Caco-2 (cell line): ENCODE measurements at regions not wholly inside any gene's neighbourhood (a gene's known extent, or its start where the extent isn't known, plus 50 kb on each side); places are given as distances from the start of the nearest gene placed in this dataset.
A peak's percentile ranks its signal among the peaks of the same experiment; 100 is the strongest.

Experiments used
- BruUV-seq: library from RNA; stranded (reverse); fragments of 400-500 nt; replicated peaks from 2 replicates; lab custom pipeline; 2021; lab: Mats Ljungman, UMichigan
- CTCF ChIA-PET: fragments of 300-600 bp; sonication (Branson Sonifier 250); formaldehyde crosslinking; loops from one replicate; lab custom pipeline; 2022; ENCODE audit warnings: antibody characterized with exemption; lab: Charles Lee
- POLR2A ChIA-PET: fragments of 300-600 bp; sonication (Branson Sonifier 250); formaldehyde crosslinking; loops from one replicate; lab custom pipeline; 2022; ENCODE audit warnings: antibody characterized with exemption; lab: Charles Lee
- DNase-seq, 2 experiments: peaks; one replicate each; pipeline versions ENCODE4 v3.0.0 to v3.0.0-alpha.2; 2020 to 2022
- H3K27me3 ChIP-seq: replicated peaks from 2 replicates; pipeline ENCODE4 v1.6.0; 2011; ENCODE audit warnings: low read length; ENCODE audit not compliant: control insufficient read depth, insufficient read depth
- H3K36me3 ChIP-seq: 2 replicates; pipeline ENCODE4 v1.5.1; 2011; ENCODE audit warnings: low read length; ENCODE audit not compliant: control insufficient read depth, insufficient read depth
- H3K4me1 ChIP-seq: fragments of 250-450 bp; sonication (Bioruptor Pico); 2 replicates; pipeline ENCODE4 v1.5.1; 2020; ENCODE audit warnings: mild to moderate bottlenecking
- H3K4me3 ChIP-seq: 2 replicates; pipeline ENCODE4 v1.5.1; 2011; ENCODE audit warnings: low read depth, mild to moderate bottlenecking, control low read depth, low read length
- H3K9me3 ChIP-seq: fragments of 250-450 bp; sonication (Bioruptor Pico); 2 replicates; pipeline ENCODE4 v1.5.1; 2020; ENCODE audit warnings: mild to moderate bottlenecking, moderate library complexity
- H3K27ac Mint-ChIP-seq: one replicate; pipeline ENCODE4 v1.8.0; 2022; ENCODE audit warnings: mixed read lengths; ENCODE audit not compliant: unreplicated experiment
- H3K27me3 Mint-ChIP-seq: one replicate; pipeline ENCODE4 v1.8.0; 2022; ENCODE audit warnings: mixed read lengths; ENCODE audit not compliant: insufficient read depth, unreplicated experiment
- H3K36me3 Mint-ChIP-seq: one replicate; pipeline ENCODE4 v1.8.0; 2022; ENCODE audit warnings: mild to moderate bottlenecking, mixed read lengths; ENCODE audit not compliant: insufficient read depth, unreplicated experiment
- H3K4me1 Mint-ChIP-seq: one replicate; pipeline ENCODE4 v1.8.0; 2022; ENCODE audit warnings: low read depth, mixed read lengths; ENCODE audit not compliant: unreplicated experiment
- H3K4me3 Mint-ChIP-seq: one replicate; pipeline ENCODE4 v1.8.0; 2022; ENCODE audit warnings: mild to moderate bottlenecking, moderate library complexity, mixed read lengths; ENCODE audit not compliant: unreplicated experiment
- H3K9me3 Mint-ChIP-seq: one replicate; pipeline ENCODE4 v1.8.0; 2022; ENCODE audit warnings: mixed read lengths; ENCODE audit not compliant: unreplicated experiment
- intact Hi-C: fragments of 100-400 bp; cut with micrococcal nuclease; formaldehyde crosslinking; loops from one replicate; pipeline ENCODE4 v1.10.0; 2022; ENCODE audit not compliant: unreplicated experiment
- TF ChIP-seq, protein P1 (sequence below), 2 experiments: fragments of 200-600 bp in 1 of 2; IDR thresholded peaks; 1 replicate in 1 of 2; 2 replicates in 1 of 2; pipeline versions ENCODE4 v1.5.1 to v1.8.0; 2011 to 2022; ENCODE audit warnings: antibody characterized with exemption in 1 of 2, control low read depth in 1 of 2, inconsistent platforms in 1 of 2, low read depth in 1 of 2, low read length in 1 of 2, mild to moderate bottlenecking in 1 of 2, moderate library complexity in 1 of 2; ENCODE audit not compliant: insufficient read depth in 1 of 2, severe bottlenecking in 1 of 2, unreplicated experiment in 1 of 2

DNA sequence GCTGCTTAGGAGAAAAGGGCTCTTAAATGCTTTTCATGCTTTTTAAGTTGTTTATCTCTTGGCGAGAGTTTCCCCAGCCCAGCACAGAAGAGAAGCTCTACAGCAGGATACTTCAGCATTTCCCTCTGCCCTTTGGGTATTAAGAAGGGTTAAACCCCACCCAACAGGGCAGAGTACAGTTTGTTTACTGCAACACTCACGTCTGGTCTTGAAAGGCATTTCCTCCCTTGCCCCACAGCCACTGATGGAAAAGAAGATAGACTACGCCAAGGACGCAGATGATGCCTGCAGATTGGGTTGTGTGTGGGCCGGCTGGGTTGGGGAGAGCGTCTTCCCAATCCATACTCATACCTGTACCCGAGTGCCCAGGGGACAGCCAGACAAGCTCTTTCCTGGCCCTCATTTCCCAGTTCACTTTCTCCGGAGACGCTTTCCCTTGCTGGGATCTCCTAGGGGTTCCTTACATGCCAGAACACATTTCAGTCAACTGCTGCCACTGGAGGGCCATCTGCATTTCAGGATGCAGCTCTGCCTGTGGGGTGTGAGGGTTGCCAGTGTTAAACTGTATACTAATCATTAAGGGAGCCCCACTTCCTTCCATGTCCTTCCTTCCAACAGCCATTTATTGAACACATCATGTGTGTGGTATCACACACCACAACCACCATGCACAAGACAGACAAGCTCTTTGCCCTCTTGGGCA is 96.5 kb upstream of the DHX15 start:
- intact Hi-C loops = no loop called here

DNA sequence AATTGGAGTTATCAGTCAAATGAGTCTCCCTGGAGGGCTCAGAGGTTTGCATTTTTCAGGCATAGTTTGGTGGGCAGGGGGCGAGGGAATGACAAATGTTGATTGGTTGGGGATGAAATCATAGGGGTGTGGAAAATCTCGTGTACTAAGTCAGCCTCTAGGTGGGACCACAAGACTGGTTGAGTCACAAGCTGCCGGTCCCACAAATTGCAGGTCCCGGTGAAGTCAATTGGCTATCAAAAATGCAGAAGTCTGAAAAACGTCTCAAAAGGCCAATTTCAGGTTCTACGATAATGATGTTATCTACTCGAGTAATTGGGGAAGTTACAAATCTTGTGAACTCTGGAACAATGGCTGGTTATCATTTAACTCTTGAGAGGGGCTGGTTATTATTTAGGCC is 98.8 kb upstream of the DHX15 start:
- no peak overlapping the region for H3K27ac Mint-ChIP-seq
- ChIA-PET POLR2A (no interaction called here), CTCF (no interaction called here)
- intact Hi-C loops = no loop called here
- H3K27me3 Mint-ChIP-seq = no peaks in the 10 kb centered on the region
- Histone ChIP-seq H3K9me3 (no peaks in the 10 kb centered on the region), H3K4me1 (peaks cover 6% of the 10 kb centered on the region), H3K4me3 (no peak overlapping the region), H3K27me3 (no peaks in the 10 kb centered on the region), H3K36me3 (no peaks in the 10 kb centered on the region)
- no peak for DNase-seq
- peaks cover 5% of the 10 kb centered on the region for H3K36me3 Mint-ChIP-seq
- no peaks in the 10 kb centered on the region for H3K9me3 Mint-ChIP-seq
- no peak overlapping the region for H3K4me3 Mint-ChIP-seq
- no TSS peak for BruUV-seq
- TF ChIP-seq, protein P1, sequence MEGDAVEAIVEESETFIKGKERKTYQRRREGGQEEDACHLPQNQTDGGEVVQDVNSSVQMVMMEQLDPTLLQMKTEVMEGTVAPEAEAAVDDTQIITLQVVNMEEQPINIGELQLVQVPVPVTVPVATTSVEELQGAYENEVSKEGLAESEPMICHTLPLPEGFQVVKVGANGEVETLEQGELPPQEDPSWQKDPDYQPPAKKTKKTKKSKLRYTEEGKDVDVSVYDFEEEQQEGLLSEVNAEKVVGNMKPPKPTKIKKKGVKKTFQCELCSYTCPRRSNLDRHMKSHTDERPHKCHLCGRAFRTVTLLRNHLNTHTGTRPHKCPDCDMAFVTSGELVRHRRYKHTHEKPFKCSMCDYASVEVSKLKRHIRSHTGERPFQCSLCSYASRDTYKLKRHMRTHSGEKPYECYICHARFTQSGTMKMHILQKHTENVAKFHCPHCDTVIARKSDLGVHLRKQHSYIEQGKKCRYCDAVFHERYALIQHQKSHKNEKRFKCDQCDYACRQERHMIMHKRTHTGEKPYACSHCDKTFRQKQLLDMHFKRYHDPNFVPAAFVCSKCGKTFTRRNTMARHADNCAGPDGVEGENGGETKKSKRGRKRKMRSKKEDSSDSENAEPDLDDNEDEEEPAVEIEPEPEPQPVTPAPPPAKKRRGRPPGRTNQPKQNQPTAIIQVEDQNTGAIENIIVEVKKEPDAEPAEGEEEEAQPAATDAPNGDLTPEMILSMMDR (IDR thresholded peaks at IDR 0.05; ENCODE audit: insufficient read depth in 1 of 2, low read depth in 1 of 2, low read length in 1 of 2, severe bottlenecking in 1 of 2, unreplicated experiment in 1 of 2) = no peak
- peaks cover 20% of the 10 kb centered on the region for H3K4me1 Mint-ChIP-seq

More for the DNA sequence above, 96.5 kb upstream of the DHX15 start:
- TF ChIP-seq, protein P1 (IDR thresholded peaks at IDR 0.05; ENCODE audit: insufficient read depth in 1 of 2, low read depth in 1 of 2, low read length in 1 of 2, severe bottlenecking in 1 of 2, unreplicated experiment in 1 of 2) = no peak
- Mint-ChIP-seq H3K36me3 (peaks cover 5% of the 10 kb centered on the region), H3K4me3 (no peak overlapping the region), H3K27me3 (no peaks in the 10 kb centered on the region), H3K9me3 (no peaks in the 10 kb centered on the region), H3K27ac (no peak overlapping the region), H3K4me1 (peaks cover 6% of the 10 kb centered on the region)
- ChIA-PET POLR2A (no interaction called here), CTCF (interaction anchor here (0.7 kb wide), 1 partner anchor 112 kb away, joined by 3 read pairs; no protein-coding TSS in a partner anchor)
- no TSS peak for BruUV-seq
- Histone ChIP-seq H3K4me3 (no peak overlapping the region), H3K27me3 (no peaks in the 10 kb centered on the region), H3K9me3 (no peaks in the 10 kb centered on the region; the same call in 1 of the 2 replicates), H3K4me1 (no peaks in the 10 kb centered on the region), H3K36me3 (no peaks in the 10 kb centered on the region)
- DNase-seq = no peak

DNA sequence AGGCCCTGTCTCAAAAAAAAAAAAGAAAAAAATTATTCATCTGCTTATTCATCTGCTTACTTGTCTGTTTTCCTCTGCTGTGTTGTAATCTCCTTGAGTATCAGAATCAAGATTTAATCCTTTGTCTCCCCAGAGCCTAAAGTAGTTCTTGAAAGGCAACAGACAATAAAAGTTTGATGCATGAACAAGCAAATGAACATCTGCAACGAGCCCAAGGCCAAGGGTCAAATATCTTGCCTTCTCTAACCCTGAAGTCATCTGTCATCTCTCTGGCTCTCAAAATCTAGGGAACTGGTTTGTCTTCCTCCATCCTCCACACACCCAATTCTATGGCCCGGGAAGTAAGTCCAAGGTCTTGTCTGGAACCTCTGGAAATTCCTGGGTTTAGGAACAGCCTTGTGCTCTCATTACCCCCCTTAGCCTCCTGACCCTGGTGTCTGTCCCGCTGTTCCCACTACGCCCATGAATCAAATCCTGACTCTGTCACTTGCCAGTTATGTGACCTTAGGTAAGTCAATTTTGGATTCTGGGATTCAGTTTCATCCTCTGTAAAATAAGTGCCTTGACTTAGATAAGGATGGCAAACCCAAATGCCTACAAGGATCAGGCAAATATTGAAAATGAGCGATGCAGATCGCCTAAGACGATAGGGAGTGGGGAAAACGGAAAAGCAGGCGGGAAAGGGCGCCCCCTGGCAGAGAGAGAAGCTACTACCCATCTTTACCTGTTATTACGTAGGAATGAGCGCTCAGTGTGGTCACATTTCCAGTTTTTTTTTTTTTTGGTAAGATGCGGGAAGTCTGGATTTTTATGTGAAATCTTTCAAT is 102.7 kb upstream of the DHX15 start:
- no peak overlapping the region for H3K27ac Mint-ChIP-seq
- ChIA-PET CTCF (interaction anchor here (0.6 to 1.1 kb wide), 5 partner anchors 28 to 265 kb away, joined by 3 to 4 read pairs (median 3); no protein-coding TSS in a partner anchor), POLR2A (no interaction called here)
- H3K4me3 Mint-ChIP-seq = no peak overlapping the region
- H3K36me3 Mint-ChIP-seq = peaks cover 11% of the 10 kb centered on the region
- no peaks in the 10 kb centered on the region for H3K36me3 ChIP-seq
- H3K4me1 ChIP-seq = peaks cover 6% of the 10 kb centered on the region
- H3K9me3 ChIP-seq = no peaks in the 10 kb centered on the region
- intact Hi-C loops = loop anchor here (1.0 to 5.0 kb wide), 5 partner anchors 89 to 199 kb away; partner anchors contain the start of gene DHX15
- H3K27me3 Mint-ChIP-seq = no peaks in the 10 kb centered on the region
- H3K4me3 ChIP-seq = no peak overlapping the region
- DNase-seq = peak; percentile 47 to 67
- peaks cover 27% of the 10 kb centered on the region for H3K4me1 Mint-ChIP-seq
- TF ChIP-seq, protein P1 (IDR thresholded peaks at IDR 0.05; ENCODE audit: insufficient read depth in 1 of 2, low read depth in 1 of 2, low read length in 1 of 2, severe bottlenecking in 1 of 2, unreplicated experiment in 1 of 2) = peak; percentile 44 to 74
- H3K9me3 Mint-ChIP-seq = no peaks in the 10 kb centered on the region
- BruUV-seq = no TSS peak
- no peaks in the 10 kb centered on the region for H3K27me3 ChIP-seq
